IMR-90 (cell line): ENCODE measurements at regions not wholly inside any gene's neighbourhood (a gene's known extent, or its start where the extent isn't known, plus 50 kb on each side); places are given as distances from the start of the nearest gene placed in this dataset.

ENCODE experiments used
- ATAC-seq: fragments of 200-7000 bp; cut with Tn5 transposase; 2 replicates; pipeline ENCODE4 v1.9.1; 2020; ENCODE audit warnings: low read depth, mild to moderate bottlenecking, moderate library complexity
- BruUV-seq: library from RNA; stranded (reverse); fragments of 400-500 nt; replicated peaks from 2 replicates; lab custom pipeline; 2021; lab: Mats Ljungman, UMichigan
- CTCF ChIA-PET: fragments of 300-600 bp; formaldehyde crosslinking; extraction: SDS; loops from one replicate; lab custom pipeline; 2021; ENCODE audit warnings: antibody characterized with exemption; lab: Yijun Ruan, JAX
- POLR2A ChIA-PET: fragments of 300-600 bp; sonication (Branson Sonifier 250); formaldehyde crosslinking; loops from one replicate; lab custom pipeline; 2022; ENCODE audit warnings: antibody characterized with exemption; ENCODE audit not compliant: unreplicated experiment; lab: Charles Lee
- DNase-seq: peaks from one replicate; pipeline ENCODE4 v3.0.0; 2013
- H2AFZ ChIP-seq: replicated peaks from 2 replicates; pipeline ENCODE3; 2013; ENCODE audit warnings: low read length, mild to moderate bottlenecking; ENCODE audit not compliant: poor library complexity
- H2AK5ac ChIP-seq: 2 replicates; pipeline ENCODE4 v1.6.1; 2013; ENCODE audit warnings: low read depth, low read length, inconsistent platforms
- H2AK9ac ChIP-seq: replicated peaks from 2 replicates; pipeline ENCODE3; 2013; ENCODE audit warnings: mild to moderate bottlenecking, low read depth, low read length, moderate library complexity; ENCODE audit not compliant: poor library complexity
- H2BK120ac ChIP-seq: 2 replicates; pipeline ENCODE4 v1.6.1; 2013; ENCODE audit warnings: low read depth, low read length, inconsistent platforms
- H2BK15ac ChIP-seq: 3 replicates; pipeline ENCODE4 v1.6.1; 2013; ENCODE audit warnings: low read depth, low read length, inconsistent platforms
- H2BK20ac ChIP-seq: 2 replicates; pipeline ENCODE4 v1.6.1; 2013; ENCODE audit warnings: low read depth, mild to moderate bottlenecking, inconsistent platforms, low read length, moderate library complexity
- H2BK5ac ChIP-seq: 2 replicates; pipeline ENCODE4 v1.6.1; 2013; ENCODE audit warnings: mild to moderate bottlenecking, low read depth, low read length, inconsistent platforms; ENCODE audit not compliant: poor library complexity, severe bottlenecking
- H3K14ac ChIP-seq: replicated peaks from 2 replicates; pipeline ENCODE4 v1.6.1; 2013; ENCODE audit warnings: low read depth, low read length, inconsistent platforms
- H3K18ac ChIP-seq: 2 replicates; pipeline ENCODE4 v1.6.1; 2013; ENCODE audit warnings: low read depth, low read length, control low read depth
- H3K23ac ChIP-seq: 2 replicates; pipeline ENCODE4 v1.6.1; 2013; ENCODE audit warnings: low read depth, low read length, inconsistent platforms
- H3K27ac ChIP-seq: 2 replicates; pipeline ENCODE4 v1.5.1; 2013; ENCODE audit warnings: mild to moderate bottlenecking, control low read depth, low read length; ENCODE audit not compliant: insufficient read depth
- H3K27me3 ChIP-seq: 2 replicates; pipeline ENCODE4 v1.6.1; 2013; ENCODE audit warnings: low read length; ENCODE audit not compliant: control insufficient read depth, insufficient read depth
- H3K36me3 ChIP-seq: 2 replicates; pipeline ENCODE4 v1.6.1; 2013; ENCODE audit warnings: low read length, mixed read lengths; ENCODE audit not compliant: control insufficient read depth, insufficient read depth
- H3K4ac ChIP-seq: 2 replicates; pipeline ENCODE4 v1.6.1; 2013; ENCODE audit warnings: low read depth, low read length, inconsistent platforms
- H3K4me1 ChIP-seq: 2 replicates; pipeline ENCODE4 v1.6.1; 2013; ENCODE audit warnings: low read length, mixed read lengths; ENCODE audit not compliant: control insufficient read depth, insufficient read depth
- H3K4me2 ChIP-seq: 2 replicates; pipeline ENCODE4 v1.6.1; 2013; ENCODE audit warnings: low read depth, mild to moderate bottlenecking, control low read depth, low read length, moderate library complexity
- H3K4me3 ChIP-seq: 2 replicates; pipeline ENCODE4 v1.5.1; 2013; ENCODE audit warnings: low read depth, mild to moderate bottlenecking, control low read depth, low read length, moderate library complexity; ENCODE audit not compliant: insufficient read depth
- H3K56ac ChIP-seq: 2 replicates; pipeline ENCODE4 v1.6.1; 2013; ENCODE audit warnings: low read length, inconsistent platforms; ENCODE audit not compliant: insufficient read depth; ENCODE audit errors: extremely low read depth
- H3K79me1 ChIP-seq, 2 experiments: 2 replicates each; pipeline ENCODE4 v1.6.1; 2013; ENCODE audit warnings: low read length in 2 of 2, inconsistent platforms in 1 of 2, low read depth in 1 of 2
- H3K9ac ChIP-seq: 2 replicates; pipeline ENCODE4 v1.6.1; 2013; ENCODE audit warnings: low read depth, low read length, control low read depth
- H3K9me1 ChIP-seq: 2 replicates; pipeline ENCODE4 v1.6.1; 2013; ENCODE audit warnings: low read length, inconsistent platforms; ENCODE audit not compliant: insufficient read depth
- H3K9me3 ChIP-seq: 2 replicates; pipeline ENCODE4 v1.6.1; 2013; ENCODE audit warnings: low read length; ENCODE audit not compliant: control insufficient read depth, insufficient read depth
- H4K20me1 ChIP-seq: 2 replicates; pipeline ENCODE4 v1.6.1; 2013; ENCODE audit warnings: low read length, inconsistent platforms; ENCODE audit not compliant: insufficient read depth
- H4K5ac ChIP-seq: 2 replicates; pipeline ENCODE4 v1.6.1; 2013; ENCODE audit warnings: mild to moderate bottlenecking, low read depth, low read length, control low read depth
- H4K8ac ChIP-seq, 2 experiments: 2 replicates each; pipeline ENCODE4 v1.6.1; 2013; ENCODE audit warnings: low read depth in 2 of 2, low read length in 2 of 2, control low read depth in 1 of 2, inconsistent platforms in 1 of 2
- H4K91ac ChIP-seq: 2 replicates; pipeline ENCODE4 v1.6.1; 2013; ENCODE audit warnings: low read depth, low read length, inconsistent platforms; ENCODE audit not compliant: insufficient read depth
- BHLHE40 ChIP-seq: fragments of 150-350 bp; IDR thresholded peaks from 2 replicates; pipeline ENCODE4 v1.6.1; 2016; ENCODE audit warnings: mild to moderate bottlenecking, low read depth, low read length
- CEBPB ChIP-seq: IDR thresholded peaks from 2 replicates; pipeline ENCODE4 v1.6.1; 2012; ENCODE audit warnings: low read depth, low read length, improper control_type of control experiment
- CHD1 ChIP-seq: IDR thresholded peaks from 2 replicates; pipeline ENCODE4 v1.6.1; 2012; ENCODE audit warnings: low read depth, low read length, improper control_type of control experiment
- CTCF ChIP-seq: conservative IDR thresholded peaks from 2 replicates; pipeline ENCODE4 v1.5.1; 2012; ENCODE audit warnings: mild to moderate bottlenecking, low read depth, low read length, improper control_type of control experiment
- ELK1 ChIP-seq: fragments of 150-350 bp; IDR thresholded peaks from 2 replicates; pipeline ENCODE4 v1.6.1; 2016; ENCODE audit warnings: low read depth, mild to moderate bottlenecking, low read length, moderate library complexity, borderline replicate concordance
- FOS ChIP-seq: fragments of 150-350 bp; IDR thresholded peaks from 2 replicates; pipeline ENCODE4 v1.6.1; 2016; ENCODE audit warnings: low read depth, low read length
- MAFK ChIP-seq: IDR thresholded peaks from 2 replicates; pipeline ENCODE4 v1.6.1; 2012; ENCODE audit warnings: low read depth, low read length, improper control_type of control experiment
- MAZ ChIP-seq: IDR thresholded peaks from 2 replicates; pipeline ENCODE4 v1.6.1; 2012; ENCODE audit warnings: low read depth, mild to moderate bottlenecking, low read length, improper control_type of control experiment, moderate library complexity, borderline replicate concordance
- MXI1 ChIP-seq: IDR thresholded peaks from 2 replicates; pipeline ENCODE4 v1.6.1; 2012; ENCODE audit warnings: low read depth, mild to moderate bottlenecking, low read length, moderate library complexity, borderline replicate concordance
- NFE2L2 ChIP-seq: fragments of 150-350 bp; IDR thresholded peaks from 2 replicates; pipeline ENCODE4 v1.6.1; 2016; ENCODE audit warnings: low read depth, mild to moderate bottlenecking, low read length
- POLR2A ChIP-seq: IDR thresholded peaks from 2 replicates; pipeline ENCODE4 v1.6.1; 2012; ENCODE audit warnings: mild to moderate bottlenecking, low read depth, low read length
- RAD21 ChIP-seq: IDR thresholded peaks from 2 replicates; pipeline ENCODE4 v1.6.1; 2012; ENCODE audit warnings: low read length, improper control_type of control experiment
- RCOR1 ChIP-seq: IDR thresholded peaks from 2 replicates; pipeline ENCODE4 v1.6.1; 2012; ENCODE audit warnings: mild to moderate bottlenecking, low read length, improper control_type of control experiment; ENCODE audit not compliant: insufficient replicate concordance
- RFX5 ChIP-seq: IDR thresholded peaks from 2 replicates; pipeline ENCODE4 v1.8.0; 2012; ENCODE audit warnings: low read depth, mild to moderate bottlenecking, low read length, moderate library complexity
- SMC3 ChIP-seq: fragments of 150-350 bp; IDR thresholded peaks from 2 replicates; pipeline ENCODE4 v1.6.1; 2016; ENCODE audit warnings: low read depth, mild to moderate bottlenecking, antibody characterized with exemption, low read length, moderate library complexity
- USF2 ChIP-seq: fragments of 150-350 bp; IDR thresholded peaks from 2 replicates; pipeline ENCODE4 v1.6.1; 2017; ENCODE audit warnings: mild to moderate bottlenecking, antibody characterized with exemption, low read length, low read depth
- WGBS, 2 experiments: methylation state at CpG; one replicate each; pipeline versions ENCODE4 v1.1.5 to v1.1.7; 2013; ENCODE audit warnings: missing lambda C conversion rate in 2 of 2; ENCODE audit not compliant: insufficient read length in 1 of 2; ENCODE audit errors: extremely low coverage in 2 of 2; 5-methylcytosine and 5-hydroxymethylcytosine counted together
- dilution Hi-C: fragments of 300-500 bp; cut with HindIII; formaldehyde crosslinking; loops from one replicate; pipeline ENCODE4 v1.14.3; 2018; ENCODE audit warnings: low sequenced_read_pairs; ENCODE audit not compliant: unreplicated experiment
- in situ Hi-C: fragments of 300-500 bp; cut with MboI; formaldehyde crosslinking; loops from 3 replicates; pipeline ENCODE4 v1.14.3; 2019; ENCODE audit warnings: low sequenced_read_pairs, inconsistent platforms, mixed read lengths
- intact Hi-C: fragments of 100-400 bp; cut with micrococcal nuclease; formaldehyde crosslinking; loops from 2 replicates; pipeline ENCODE4 v1.10.0; 2022

GRCh38 chr3:163576314-163576713 is 1502.0 kb downstream of the SI start:
- Histone ChIP-seq H4K91ac (no peak overlapping the region), H3K4me2 (no peak overlapping the region), H3K56ac (no peak overlapping the region), H4K8ac (no peak overlapping the region), H2BK20ac (no peak overlapping the region), H3K27me3 (no peaks in the 10 kb centered on the region), H3K18ac (no peak overlapping the region), H3K4me1 (no peaks in the 10 kb centered on the region), H2BK15ac (no peak overlapping the region), H4K20me1 (no peaks in the 10 kb centered on the region), H3K36me3 (no peaks in the 10 kb centered on the region), H2AK9ac (no peak overlapping the region), H3K14ac (no peak overlapping the region), H3K9ac (no peak overlapping the region), H3K27ac (no peak overlapping the region), H2BK5ac (no peak overlapping the region), H3K4me3 (no peak overlapping the region), H3K9me3 (peaks cover 9% of the 10 kb centered on the region), H3K23ac (no peak overlapping the region), H2BK120ac (no peak overlapping the region), H3K9me1 (no peaks in the 10 kb centered on the region), H3K79me1 (no peaks in the 10 kb centered on the region), H2AFZ (no peak overlapping the region), H2AK5ac (no peak overlapping the region), H4K5ac (no peak overlapping the region), H3K4ac (no peak overlapping the region)
- TF ChIP-seq MXI1 (no peak), FOS (no peak), BHLHE40 (no peak), CHD1 (no peak), POLR2A (no peak), RFX5 (no peak), CEBPB (no peak), ELK1 (no peak), SMC3 (no peak), RCOR1 (no peak), MAZ (no peak), USF2 (no peak), CTCF (no peak), MAFK (no peak), RAD21 (no peak), NFE2L2 (no peak)
- in situ Hi-C loops = no loop called here
- no peak for DNase-seq
- ChIA-PET POLR2A (no interaction called here), CTCF (no interaction called here)
- dilution Hi-C loops = no loop called here
- ATAC-seq = no peak
- BruUV-seq = no TSS peak
- intact Hi-C loops = no loop called here
- WGBS, 2 experiments = no CpG with 5 or more reads among the region's 1 CpG
